ENCODE measurements at regions not wholly inside any gene's neighbourhood (a gene's known extent, or its start where the extent isn't known, plus 50 kb on each side); places are given as distances from the start of the nearest gene placed in this dataset.

DNA sequence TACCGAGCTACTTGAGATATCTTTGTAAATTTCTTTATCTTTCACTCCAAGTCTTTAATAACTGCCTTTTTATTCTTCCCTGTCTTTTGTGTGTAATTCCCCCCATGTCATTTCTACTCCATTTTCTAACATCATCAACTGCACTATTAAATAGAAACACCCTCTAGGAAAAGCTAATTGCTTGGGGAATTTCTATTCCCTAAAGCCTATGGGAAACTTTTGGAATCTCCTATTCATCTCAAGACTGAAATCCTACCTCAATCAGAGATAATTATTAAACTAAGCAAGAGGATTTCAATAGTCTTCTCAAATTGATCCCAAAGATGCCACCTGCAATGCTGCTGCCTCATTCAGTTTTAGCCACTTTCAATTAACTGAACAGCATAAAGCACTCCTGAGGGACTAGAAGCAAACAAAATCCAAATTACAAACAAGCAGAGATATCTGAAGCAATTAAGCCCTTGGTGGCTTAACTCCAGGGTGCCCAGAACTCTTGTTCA, 598.7 kb downstream of the IGSF11 start:
- DNase-seq, result no peak
- H3K4me3 ChIP-seq (ENCODE audit: low read length in 3 of 3), result no peak overlapping the region

GRCh38 chr3:118436697-118437262, 597.9 kb downstream of the IGSF11 start:
- Histone ChIP-seq H3K36me3 (ENCODE audit: control insufficient read depth in 2 of 3, insufficient read depth in 3 of 3, low read length in 3 of 3) (no peaks in the 10 kb centered on the region), H3K9me3 (ENCODE audit: control insufficient read depth in 2 of 3, insufficient read depth in 1 of 3, low read length in 3 of 3) (no peaks in the 10 kb centered on the region), H3K4me1 (ENCODE audit: control insufficient read depth in 2 of 3, insufficient read depth in 2 of 3, low read depth in 1 of 3, low read length in 3 of 3) (no peaks in the 10 kb centered on the region), H3K4me3 (ENCODE audit: low read length in 3 of 3) (no peak overlapping the region), H3K27ac (ENCODE audit: low read depth in 2 of 2, low read length in 2 of 2) (no peak overlapping the region), H3K27me3 (ENCODE audit: control insufficient read depth, insufficient read depth, low read length) (no peaks in the 10 kb centered on the region), H3K9ac (ENCODE audit: low read length in 3 of 3) (no peak overlapping the region)
- intact Hi-C loops (cut with DNase I), result no loop called here
- TF ChIP-seq, protein P1, sequence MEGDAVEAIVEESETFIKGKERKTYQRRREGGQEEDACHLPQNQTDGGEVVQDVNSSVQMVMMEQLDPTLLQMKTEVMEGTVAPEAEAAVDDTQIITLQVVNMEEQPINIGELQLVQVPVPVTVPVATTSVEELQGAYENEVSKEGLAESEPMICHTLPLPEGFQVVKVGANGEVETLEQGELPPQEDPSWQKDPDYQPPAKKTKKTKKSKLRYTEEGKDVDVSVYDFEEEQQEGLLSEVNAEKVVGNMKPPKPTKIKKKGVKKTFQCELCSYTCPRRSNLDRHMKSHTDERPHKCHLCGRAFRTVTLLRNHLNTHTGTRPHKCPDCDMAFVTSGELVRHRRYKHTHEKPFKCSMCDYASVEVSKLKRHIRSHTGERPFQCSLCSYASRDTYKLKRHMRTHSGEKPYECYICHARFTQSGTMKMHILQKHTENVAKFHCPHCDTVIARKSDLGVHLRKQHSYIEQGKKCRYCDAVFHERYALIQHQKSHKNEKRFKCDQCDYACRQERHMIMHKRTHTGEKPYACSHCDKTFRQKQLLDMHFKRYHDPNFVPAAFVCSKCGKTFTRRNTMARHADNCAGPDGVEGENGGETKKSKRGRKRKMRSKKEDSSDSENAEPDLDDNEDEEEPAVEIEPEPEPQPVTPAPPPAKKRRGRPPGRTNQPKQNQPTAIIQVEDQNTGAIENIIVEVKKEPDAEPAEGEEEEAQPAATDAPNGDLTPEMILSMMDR (IDR thresholded peaks at IDR 0.05; ENCODE audit: borderline replicate concordance, extremely low read depth, insufficient read depth), result no peak
- FAIRE-seq, result no peak
- DNase-seq, result no peak

More for the DNA sequence above, 598.7 kb downstream of the IGSF11 start:
- H3K27me3 ChIP-seq (ENCODE audit: control insufficient read depth, insufficient read depth, low read length), result no peaks in the 10 kb centered on the region
- H3K9ac ChIP-seq (ENCODE audit: low read length in 3 of 3), result no peak overlapping the region
- intact Hi-C loops (cut with DNase I), result no loop called here
- H3K27ac ChIP-seq (ENCODE audit: low read depth in 2 of 2, low read length in 2 of 2), result no peak overlapping the region
- H3K4me1 ChIP-seq (ENCODE audit: control insufficient read depth in 2 of 3, insufficient read depth in 2 of 3, low read depth in 1 of 3, low read length in 3 of 3), result no peaks in the 10 kb centered on the region
- H3K9me3 ChIP-seq (ENCODE audit: control insufficient read depth in 2 of 3, insufficient read depth in 1 of 3, low read length in 3 of 3), result no peaks in the 10 kb centered on the region
- no peaks in the 10 kb centered on the region for H3K36me3 ChIP-seq (ENCODE audit: control insufficient read depth in 2 of 3, insufficient read depth in 3 of 3, low read length in 3 of 3)
- FAIRE-seq, result no peak
- TF ChIP-seq, protein P1 (IDR thresholded peaks at IDR 0.05; ENCODE audit: borderline replicate concordance, extremely low read depth, insufficient read depth), result no peak

DNA sequence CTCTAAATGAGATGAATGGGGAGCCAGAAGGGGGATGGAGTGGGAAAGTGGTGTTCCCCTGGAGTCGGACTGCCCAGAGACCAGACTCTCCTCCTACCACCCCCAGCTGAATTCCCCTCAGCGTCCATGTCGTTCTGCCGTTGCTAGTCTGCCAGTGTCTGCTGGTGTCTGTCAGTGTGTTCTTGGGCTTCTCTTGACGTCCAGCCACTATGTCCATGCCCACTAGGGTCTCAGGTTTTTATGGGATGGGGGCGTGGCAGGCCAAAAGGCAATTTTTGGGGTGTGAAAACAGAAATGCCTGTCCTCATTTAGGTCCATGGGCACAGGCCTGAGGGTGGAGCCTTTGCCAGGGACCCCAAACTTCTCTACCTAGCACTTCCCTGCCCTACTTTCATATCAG, 589.6 kb downstream of the IGSF11 start:
- DNase-seq (no peak), FAIRE-seq (no peak)
- Histone ChIP-seq H3K4me3 (ENCODE audit: low read length in 3 of 3) (no peak overlapping the region), H3K4me1 (ENCODE audit: control insufficient read depth in 2 of 3, insufficient read depth in 2 of 3, low read depth in 1 of 3, low read length in 3 of 3) (no peaks in the 10 kb centered on the region), H3K9ac (ENCODE audit: low read length in 3 of 3) (no peak overlapping the region), H3K27ac (ENCODE audit: low read depth in 2 of 2, low read length in 2 of 2) (no peak overlapping the region), H3K36me3 (ENCODE audit: control insufficient read depth in 2 of 3, insufficient read depth in 3 of 3, low read length in 3 of 3) (no peaks in the 10 kb centered on the region), H3K27me3 (ENCODE audit: control insufficient read depth, insufficient read depth, low read length) (no peaks in the 10 kb centered on the region), H3K9me3 (ENCODE audit: control insufficient read depth in 2 of 3, insufficient read depth in 1 of 3, low read length in 3 of 3) (peaks cover 0 to 5% (median 0%) of the 10 kb centered on the region in 3 donors)
- TF ChIP-seq, protein P1 (IDR thresholded peaks at IDR 0.05; ENCODE audit: borderline replicate concordance, extremely low read depth, insufficient read depth), result no peak
- intact Hi-C loops (cut with DNase I), result no loop called here

GRCh38 chr3:118447339-118447738, 587.3 kb downstream of the IGSF11 start:
- TF ChIP-seq, protein P1 (IDR thresholded peaks at IDR 0.05; ENCODE audit: borderline replicate concordance, extremely low read depth, insufficient read depth), result no peak
- peaks cover 0 to 12% (median 0%) of the 10 kb centered on the region in 3 donors for H3K9me3 ChIP-seq (ENCODE audit: control insufficient read depth in 2 of 3, insufficient read depth in 1 of 3, low read length in 3 of 3)
- no peak for FAIRE-seq

More at GRCh38 chr3:118447339-118447738, 587.3 kb downstream of the IGSF11 start:
- Histone ChIP-seq H3K27ac (ENCODE audit: low read depth in 2 of 2, low read length in 2 of 2) (no peak overlapping the region), H3K4me3 (ENCODE audit: low read length in 3 of 3) (no peak overlapping the region), H3K9ac (ENCODE audit: low read length in 3 of 3) (no peak overlapping the region), H3K4me1 (ENCODE audit: control insufficient read depth in 2 of 3, insufficient read depth in 2 of 3, low read depth in 1 of 3, low read length in 3 of 3) (no peaks in the 10 kb centered on the region), H3K36me3 (ENCODE audit: control insufficient read depth in 2 of 3, insufficient read depth in 3 of 3, low read length in 3 of 3) (no peaks in the 10 kb centered on the region), H3K27me3 (ENCODE audit: control insufficient read depth, insufficient read depth, low read length) (no peaks in the 10 kb centered on the region)
- intact Hi-C loops (cut with DNase I), result no loop called here
- no peak for DNase-seq

Measured in kidney (tissue), 13 donors.